ENCODE measurements at regions not wholly inside any gene's neighbourhood (a gene's known extent, or its start where the extent isn't known, plus 50 kb on each side); places are given as distances from the start of the nearest gene placed in this dataset.
"Not testable (repeated sequence)": the region's sequence is repeated elsewhere in the genome, so short reads cannot be mapped to it uniquely, and the experiment has no call there.

- ATAC-seq (ENCODE audit: low read depth); H3K36me3 Mint-ChIP-seq; H3K27ac Mint-ChIP-seq; H3K4me1 Mint-ChIP-seq; H3K9me3 Mint-ChIP-seq; H3K4me3 Mint-ChIP-seq; H3K27me3 Mint-ChIP-seq; DNase-seq (ENCODE audit: low spot score in 2 of 2): not testable (repeated sequence)
Observed at GRCh38 chr2:131626565-131626964, 98.9 kb downstream of the CCDC74A start.

GRCh38 chr2:131627777-131628176 is 100.1 kb downstream of the CCDC74A start:
- not testable (repeated sequence) for H3K36me3 Mint-ChIP-seq; H3K9me3 Mint-ChIP-seq; H3K27me3 Mint-ChIP-seq; H3K4me1 Mint-ChIP-seq; ATAC-seq (ENCODE audit: low read depth); DNase-seq (ENCODE audit: low spot score in 2 of 2); H3K4me3 Mint-ChIP-seq; H3K27ac Mint-ChIP-seq

GRCh38 chr2:131631648-131632047 is 104.0 kb downstream of the CCDC74A start:
- H3K9me3 Mint-ChIP-seq; DNase-seq (ENCODE audit: low spot score in 2 of 2); H3K36me3 Mint-ChIP-seq; H3K27ac Mint-ChIP-seq; H3K27me3 Mint-ChIP-seq; H3K4me3 Mint-ChIP-seq; H3K4me1 Mint-ChIP-seq; ATAC-seq (ENCODE audit: low read depth): not testable (repeated sequence)

DNA sequence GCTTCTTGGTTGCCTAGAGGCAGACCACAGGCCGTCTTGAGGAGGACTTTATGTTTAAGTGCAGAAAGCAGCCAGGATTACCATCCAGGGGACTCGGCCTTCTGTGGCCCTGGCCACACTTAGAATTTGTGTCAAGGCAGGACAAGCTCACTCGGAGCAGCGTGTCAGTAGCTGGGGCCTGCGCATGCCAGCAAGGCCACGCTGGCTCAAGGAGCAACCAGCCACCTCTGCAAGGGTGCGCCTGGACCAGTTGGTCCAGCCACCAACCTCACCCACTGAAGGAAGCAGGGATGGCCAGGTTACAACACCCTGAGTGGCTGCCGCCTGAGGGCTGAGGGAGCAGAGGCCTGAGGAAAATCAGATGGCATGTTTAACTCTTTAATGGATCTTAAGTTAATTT is 105.7 kb downstream of the CCDC74A start:
- H3K4me1 Mint-ChIP-seq; H3K27ac Mint-ChIP-seq; H3K27me3 Mint-ChIP-seq; ATAC-seq (ENCODE audit: low read depth); H3K4me3 Mint-ChIP-seq; H3K9me3 Mint-ChIP-seq; H3K36me3 Mint-ChIP-seq; DNase-seq (ENCODE audit: low spot score in 2 of 2): not testable (repeated sequence)

GRCh38 chr2:131633827-131634695 is 106.4 kb downstream of the CCDC74A start:
- not testable (repeated sequence) for H3K4me3 Mint-ChIP-seq; H3K27me3 Mint-ChIP-seq; H3K9me3 Mint-ChIP-seq; ATAC-seq (ENCODE audit: low read depth); DNase-seq (ENCODE audit: low spot score in 2 of 2); H3K4me1 Mint-ChIP-seq; H3K27ac Mint-ChIP-seq; H3K36me3 Mint-ChIP-seq

GRCh38 chr2:131635611-131636010 is 107.9 kb downstream of the CCDC74A start:
- H3K36me3 Mint-ChIP-seq = no peaks in the 10 kb centered on the region
- H3K4me3 Mint-ChIP-seq = no peak overlapping the region

GRCh38 chr2:131636704-131637308 is 109.1 kb downstream of the CCDC74A start:
- H3K4me3 Mint-ChIP-seq; DNase-seq (ENCODE audit: low spot score in 2 of 2); H3K4me1 Mint-ChIP-seq; H3K27ac Mint-ChIP-seq; H3K36me3 Mint-ChIP-seq; H3K27me3 Mint-ChIP-seq; H3K9me3 Mint-ChIP-seq; ATAC-seq (ENCODE audit: low read depth): not testable (repeated sequence)

More at GRCh38 chr2:131635611-131636010, 107.9 kb downstream of the CCDC74A start:
- no peak for DNase-seq (ENCODE audit: low spot score in 2 of 2)
- ATAC-seq (ENCODE audit: low read depth) = no peak
- H3K27me3 Mint-ChIP-seq = no peaks in the 10 kb centered on the region
- H3K9me3 Mint-ChIP-seq = no peaks in the 10 kb centered on the region
- no peaks in the 10 kb centered on the region for H3K4me1 Mint-ChIP-seq
- no peak overlapping the region for H3K27ac Mint-ChIP-seq

GRCh38 chr2:131639001-131639620 is 111.4 kb downstream of the CCDC74A start:
- H3K36me3 Mint-ChIP-seq; H3K4me3 Mint-ChIP-seq; DNase-seq (ENCODE audit: low spot score in 2 of 2); H3K27me3 Mint-ChIP-seq; ATAC-seq (ENCODE audit: low read depth); H3K27ac Mint-ChIP-seq; H3K9me3 Mint-ChIP-seq; H3K4me1 Mint-ChIP-seq: not testable (repeated sequence)

DNA sequence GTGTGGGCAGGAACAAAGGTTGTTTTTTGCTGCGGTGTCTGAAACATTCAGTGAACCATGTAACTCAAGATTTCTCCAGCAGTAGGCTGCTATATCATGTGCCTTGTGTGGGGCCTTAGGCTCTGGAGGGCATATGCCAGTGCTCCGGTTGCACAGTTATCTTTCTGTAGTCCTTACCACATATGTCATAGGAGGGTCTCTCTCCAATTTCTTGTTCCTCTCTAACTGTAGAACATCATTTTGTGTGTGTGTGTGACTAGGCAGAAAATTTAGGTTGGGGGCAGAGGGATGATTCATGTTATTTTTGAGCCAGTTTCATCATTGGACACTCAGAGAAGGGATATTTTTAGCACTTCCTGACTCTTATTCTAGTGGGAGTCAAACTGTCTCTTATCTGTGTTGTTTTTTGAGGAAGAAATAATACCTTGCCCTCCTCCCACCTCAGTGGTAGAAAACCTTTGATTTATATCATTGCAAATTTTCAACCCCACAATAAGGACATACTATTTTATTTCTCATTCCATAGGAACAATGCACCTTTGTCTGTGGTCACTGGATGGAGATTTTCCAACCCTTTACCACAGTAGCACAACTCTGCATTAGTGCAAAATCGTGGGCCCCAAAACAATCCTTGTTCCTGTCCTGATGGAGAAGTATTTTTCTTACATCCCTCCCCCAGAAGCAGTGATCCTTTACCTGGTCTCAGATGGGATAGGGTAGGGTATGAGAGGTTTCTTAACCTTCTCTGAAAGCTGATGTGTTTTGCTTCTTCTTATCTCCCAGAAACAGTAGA is 113.9 kb downstream of the CCDC74A start:
- H3K27me3 Mint-ChIP-seq = peaks cover 10% of the 10 kb centered on the region
- DNase-seq (ENCODE audit: low spot score in 2 of 2) (no peak), ATAC-seq (ENCODE audit: low read depth) (no peak)
- H3K4me1 Mint-ChIP-seq = no peaks in the 10 kb centered on the region
- H3K9me3 Mint-ChIP-seq = no peaks in the 10 kb centered on the region
- H3K36me3 Mint-ChIP-seq = no peaks in the 10 kb centered on the region
- H3K4me3 Mint-ChIP-seq = no peak overlapping the region
- no peak overlapping the region for H3K27ac Mint-ChIP-seq

GRCh38 chr2:131643180-131643579 is 115.5 kb downstream of the CCDC74A start:
- H3K27ac Mint-ChIP-seq; H3K4me3 Mint-ChIP-seq; H3K4me1 Mint-ChIP-seq; H3K9me3 Mint-ChIP-seq; DNase-seq (ENCODE audit: low spot score in 2 of 2); H3K36me3 Mint-ChIP-seq; ATAC-seq (ENCODE audit: low read depth): not testable (repeated sequence)
- H3K27me3 Mint-ChIP-seq = peaks cover 12% of the 10 kb centered on the region

DNA sequence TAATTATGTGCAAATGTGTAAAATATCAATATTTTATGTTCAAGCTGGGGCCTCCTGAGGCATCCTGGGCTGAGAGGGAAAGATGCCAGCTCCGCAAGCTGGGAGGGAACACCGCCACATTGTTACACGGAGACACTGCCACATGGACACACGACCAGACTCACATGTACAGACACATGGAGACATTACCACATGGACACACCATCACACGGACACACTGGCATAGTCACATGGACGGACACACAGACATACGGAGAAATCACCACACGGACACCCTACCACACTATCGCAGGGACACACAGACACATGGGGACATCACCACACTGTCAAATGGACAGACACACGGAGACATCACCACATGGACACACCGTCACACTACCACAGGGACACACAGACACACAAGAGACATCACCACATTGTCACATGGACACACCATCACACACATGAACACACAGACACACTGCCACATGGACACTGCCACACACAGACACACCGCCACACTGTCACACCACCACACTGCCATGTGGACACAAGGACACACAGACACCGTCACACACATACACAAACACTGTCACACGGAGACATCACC is 117.6 kb downstream of the CCDC74A start:
- no peak overlapping the region for H3K27ac Mint-ChIP-seq
- ATAC-seq (ENCODE audit: low read depth) = no peak
- no peak overlapping the region for H3K4me3 Mint-ChIP-seq
- no peak for DNase-seq (ENCODE audit: low spot score in 2 of 2)
- H3K9me3 Mint-ChIP-seq = no peaks in the 10 kb centered on the region
- no peaks in the 10 kb centered on the region for H3K4me1 Mint-ChIP-seq
- H3K27me3 Mint-ChIP-seq = peaks cover 12% of the 10 kb centered on the region
- H3K36me3 Mint-ChIP-seq = no peaks in the 10 kb centered on the region

- ATAC-seq (ENCODE audit: low read depth); H3K4me3 Mint-ChIP-seq; H3K4me1 Mint-ChIP-seq; H3K9me3 Mint-ChIP-seq; H3K27ac Mint-ChIP-seq; H3K36me3 Mint-ChIP-seq; DNase-seq (ENCODE audit: low spot score in 2 of 2): not testable (repeated sequence)
- peaks cover 11% of the 10 kb centered on the region for H3K27me3 Mint-ChIP-seq
Observed at GRCh38 chr2:131646220-131646619, 118.5 kb downstream of the CCDC74A start.

GRCh38 chr2:131646669-131647297 is 119.1 kb downstream of the CCDC74A start:
- no peaks in the 10 kb centered on the region for H3K9me3 Mint-ChIP-seq
- ATAC-seq (ENCODE audit: low read depth) (no peak), DNase-seq (ENCODE audit: low spot score in 2 of 2) (no peak)
- H3K4me1 Mint-ChIP-seq = no peaks in the 10 kb centered on the region
- peaks cover 11% of the 10 kb centered on the region for H3K27me3 Mint-ChIP-seq
- H3K27ac Mint-ChIP-seq = no peak overlapping the region
- H3K4me3 Mint-ChIP-seq = peak overlapping the region; percentile 21
- H3K36me3 Mint-ChIP-seq = no peaks in the 10 kb centered on the region
